ENCODE measurements at regions not wholly inside any gene's neighbourhood (a gene's known extent, or its start where the extent isn't known, plus 50 kb on each side); places are given as distances from the start of the nearest gene placed in this dataset.

DNA sequence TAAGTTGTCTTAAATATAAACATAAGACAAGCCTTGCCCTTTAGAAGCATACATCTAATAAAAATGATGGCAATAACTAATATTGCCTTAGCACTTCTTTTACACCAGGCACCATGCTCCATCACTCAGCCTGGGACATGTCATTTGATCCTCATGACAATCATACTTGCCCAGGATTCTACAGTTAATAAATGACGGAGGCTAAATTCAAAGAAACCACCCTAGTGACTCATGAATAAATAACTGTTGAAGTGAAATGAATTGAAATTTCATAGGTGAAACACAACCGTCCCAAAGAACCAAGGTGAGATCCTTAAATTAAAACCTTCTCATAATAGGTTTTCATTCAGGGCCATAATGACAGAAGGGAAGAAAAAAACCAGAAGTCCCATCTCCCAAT lies 89.5 kb downstream of the GRIN2B start:
- Histone ChIP-seq H3K27me3 (ENCODE audit: insufficient read depth, poor library complexity, severe bottlenecking) (no peaks in the 10 kb centered on the region), H3K4me3 (replicated peaks; ENCODE audit: insufficient read depth, low read length) (no peak overlapping the region), H3K27ac (replicated peaks) (no peak overlapping the region)
- DNase-seq (ENCODE audit: low read depth in 1 of 2, low spot score in 1 of 2): no peak
- TF ChIP-seq, protein P1, sequence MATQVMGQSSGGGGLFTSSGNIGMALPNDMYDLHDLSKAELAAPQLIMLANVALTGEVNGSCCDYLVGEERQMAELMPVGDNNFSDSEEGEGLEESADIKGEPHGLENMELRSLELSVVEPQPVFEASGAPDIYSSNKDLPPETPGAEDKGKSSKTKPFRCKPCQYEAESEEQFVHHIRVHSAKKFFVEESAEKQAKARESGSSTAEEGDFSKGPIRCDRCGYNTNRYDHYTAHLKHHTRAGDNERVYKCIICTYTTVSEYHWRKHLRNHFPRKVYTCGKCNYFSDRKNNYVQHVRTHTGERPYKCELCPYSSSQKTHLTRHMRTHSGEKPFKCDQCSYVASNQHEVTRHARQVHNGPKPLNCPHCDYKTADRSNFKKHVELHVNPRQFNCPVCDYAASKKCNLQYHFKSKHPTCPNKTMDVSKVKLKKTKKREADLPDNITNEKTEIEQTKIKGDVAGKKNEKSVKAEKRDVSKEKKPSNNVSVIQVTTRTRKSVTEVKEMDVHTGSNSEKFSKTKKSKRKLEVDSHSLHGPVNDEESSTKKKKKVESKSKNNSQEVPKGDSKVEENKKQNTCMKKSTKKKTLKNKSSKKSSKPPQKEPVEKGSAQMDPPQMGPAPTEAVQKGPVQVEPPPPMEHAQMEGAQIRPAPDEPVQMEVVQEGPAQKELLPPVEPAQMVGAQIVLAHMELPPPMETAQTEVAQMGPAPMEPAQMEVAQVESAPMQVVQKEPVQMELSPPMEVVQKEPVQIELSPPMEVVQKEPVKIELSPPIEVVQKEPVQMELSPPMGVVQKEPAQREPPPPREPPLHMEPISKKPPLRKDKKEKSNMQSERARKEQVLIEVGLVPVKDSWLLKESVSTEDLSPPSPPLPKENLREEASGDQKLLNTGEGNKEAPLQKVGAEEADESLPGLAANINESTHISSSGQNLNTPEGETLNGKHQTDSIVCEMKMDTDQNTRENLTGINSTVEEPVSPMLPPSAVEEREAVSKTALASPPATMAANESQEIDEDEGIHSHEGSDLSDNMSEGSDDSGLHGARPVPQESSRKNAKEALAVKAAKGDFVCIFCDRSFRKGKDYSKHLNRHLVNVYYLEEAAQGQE (IDR thresholded peaks at IDR 0.05; ENCODE audit: insufficient replicate concordance, low read depth): no peak
- TF ChIP-seq, protein P2, sequence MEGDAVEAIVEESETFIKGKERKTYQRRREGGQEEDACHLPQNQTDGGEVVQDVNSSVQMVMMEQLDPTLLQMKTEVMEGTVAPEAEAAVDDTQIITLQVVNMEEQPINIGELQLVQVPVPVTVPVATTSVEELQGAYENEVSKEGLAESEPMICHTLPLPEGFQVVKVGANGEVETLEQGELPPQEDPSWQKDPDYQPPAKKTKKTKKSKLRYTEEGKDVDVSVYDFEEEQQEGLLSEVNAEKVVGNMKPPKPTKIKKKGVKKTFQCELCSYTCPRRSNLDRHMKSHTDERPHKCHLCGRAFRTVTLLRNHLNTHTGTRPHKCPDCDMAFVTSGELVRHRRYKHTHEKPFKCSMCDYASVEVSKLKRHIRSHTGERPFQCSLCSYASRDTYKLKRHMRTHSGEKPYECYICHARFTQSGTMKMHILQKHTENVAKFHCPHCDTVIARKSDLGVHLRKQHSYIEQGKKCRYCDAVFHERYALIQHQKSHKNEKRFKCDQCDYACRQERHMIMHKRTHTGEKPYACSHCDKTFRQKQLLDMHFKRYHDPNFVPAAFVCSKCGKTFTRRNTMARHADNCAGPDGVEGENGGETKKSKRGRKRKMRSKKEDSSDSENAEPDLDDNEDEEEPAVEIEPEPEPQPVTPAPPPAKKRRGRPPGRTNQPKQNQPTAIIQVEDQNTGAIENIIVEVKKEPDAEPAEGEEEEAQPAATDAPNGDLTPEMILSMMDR (IDR thresholded peaks at IDR 0.05; ENCODE audit: insufficient read depth, low read length): no peak
- TF ChIP-seq POLR2AphosphoS5 (IDR thresholded peaks at IDR 0.05; ENCODE audit: low read depth): no peak
- TF ChIP-seq GABPA (IDR thresholded peaks at IDR 0.05; ENCODE audit: low read depth): no peak
- no peak for TF ChIP-seq SPI1 (IDR thresholded peaks at IDR 0.05; ENCODE audit: borderline replicate concordance, low read depth)

DNA sequence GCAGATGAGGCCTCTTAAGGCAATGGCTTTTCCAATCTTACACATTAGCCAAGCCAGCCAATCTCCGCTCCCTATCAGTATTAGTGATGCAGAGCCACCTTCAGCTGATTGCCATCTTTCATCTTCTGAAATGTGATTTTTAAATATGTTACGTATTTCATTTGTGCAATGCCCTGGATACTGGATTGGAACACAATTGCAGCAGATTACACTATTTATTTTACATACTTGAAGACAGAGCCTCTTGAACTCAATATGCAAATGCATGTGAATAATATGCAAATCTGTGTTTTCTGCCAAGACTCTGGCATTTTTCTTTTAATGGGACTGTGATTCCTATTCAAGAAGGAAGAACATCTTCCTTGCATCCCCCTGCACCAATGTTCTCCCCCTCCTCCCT lies 90.5 kb downstream of the GRIN2B start:
- TF ChIP-seq POLR2AphosphoS5 (IDR thresholded peaks at IDR 0.05; ENCODE audit: low read depth) (no peak), SPI1 (IDR thresholded peaks at IDR 0.05; ENCODE audit: borderline replicate concordance, low read depth) (no peak), GABPA (IDR thresholded peaks at IDR 0.05; ENCODE audit: low read depth) (no peak)
- TF ChIP-seq, protein P2 (IDR thresholded peaks at IDR 0.05; ENCODE audit: insufficient read depth, low read length): no peak
- TF ChIP-seq, protein P1 (IDR thresholded peaks at IDR 0.05; ENCODE audit: insufficient replicate concordance, low read depth): no peak
- DNase-seq (ENCODE audit: low read depth in 1 of 2, low spot score in 1 of 2): no peak
- Histone ChIP-seq H3K27ac (replicated peaks) (no peak overlapping the region), H3K27me3 (ENCODE audit: insufficient read depth, poor library complexity, severe bottlenecking) (peaks cover under 1% of the 10 kb centered on the region), H3K4me3 (replicated peaks; ENCODE audit: insufficient read depth, low read length) (no peak overlapping the region)

DNA sequence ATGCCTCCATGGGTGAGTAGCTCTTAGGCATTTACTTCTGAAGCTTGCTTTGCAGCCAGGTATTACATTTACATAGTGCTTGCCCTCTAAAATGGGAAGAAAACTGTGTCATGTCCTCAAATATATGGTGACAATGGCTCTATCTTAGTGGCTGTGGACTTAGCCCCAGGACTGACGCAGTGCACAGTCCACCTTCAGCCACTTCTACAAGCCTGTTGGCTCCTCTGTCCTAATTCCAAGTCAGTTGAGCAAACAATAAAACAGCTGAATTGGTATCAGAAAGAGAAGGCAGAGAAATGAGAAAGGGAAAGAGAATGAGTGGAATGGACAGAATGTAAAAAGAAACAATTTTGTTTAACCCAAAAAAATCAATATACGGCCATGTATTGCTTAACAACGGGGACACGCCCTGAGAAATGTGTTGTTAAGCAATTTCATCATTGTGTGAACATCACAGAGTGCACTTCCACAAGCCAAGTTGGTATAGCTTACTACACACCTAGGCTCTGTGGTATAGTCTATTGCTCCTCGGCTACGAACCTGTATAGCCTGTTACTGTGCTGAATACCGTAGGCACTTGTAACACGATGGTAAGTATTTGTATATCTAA lies 93.5 kb downstream of the GRIN2B start:
- DNase-seq (ENCODE audit: low read depth in 1 of 2, low spot score in 1 of 2): no peak
- TF ChIP-seq POLR2AphosphoS5 (IDR thresholded peaks at IDR 0.05; ENCODE audit: low read depth) (no peak), SPI1 (IDR thresholded peaks at IDR 0.05; ENCODE audit: borderline replicate concordance, low read depth) (no peak), GABPA (IDR thresholded peaks at IDR 0.05; ENCODE audit: low read depth) (no peak)
- TF ChIP-seq, protein P2 (IDR thresholded peaks at IDR 0.05; ENCODE audit: insufficient read depth, low read length): no peak
- TF ChIP-seq, protein P1 (IDR thresholded peaks at IDR 0.05; ENCODE audit: insufficient replicate concordance, low read depth): no peak
- H3K27me3 ChIP-seq (ENCODE audit: insufficient read depth, poor library complexity, severe bottlenecking): peaks cover 5% of the 10 kb centered on the region
- no peak overlapping the region for H3K27ac ChIP-seq (replicated peaks)
- H3K4me3 ChIP-seq (replicated peaks; ENCODE audit: insufficient read depth, low read length): no peak overlapping the region
